8988T (cell line): ENCODE measurements at regions not wholly inside any gene's neighbourhood (a gene's known extent, or its start where the extent isn't known, plus 50 kb on each side); places are given as distances from the start of the nearest gene placed in this dataset.

ENCODE experiments used
- DNase-seq: peaks from one replicate; pipeline ENCODE4 v3.0.0; 2011

GRCh38 chr9:20291201-20291600 is 331.1 kb downstream of the MLLT3 start:
- no peak for DNase-seq

GRCh38 chr9:20290257-20290656 is 332.0 kb downstream of the MLLT3 start:
- DNase-seq = no peak

- DNase-seq = no peak
Observed at GRCh38 chr9:20289423-20290010, 332.8 kb downstream of the MLLT3 start.

GRCh38 chr9:20286969-20287368 is 335.3 kb downstream of the MLLT3 start:
- DNase-seq = no peak

- no peak for DNase-seq
Observed at GRCh38 chr9:20286154-20286700, 336.1 kb downstream of the MLLT3 start.

GRCh38 chr9:20284601-20285289 is 337.6 kb downstream of the MLLT3 start:
- no peak for DNase-seq

- no peak for DNase-seq
Observed at GRCh38 chr9:20280330-20280729, 342.0 kb downstream of the MLLT3 start.

- DNase-seq = no peak
Observed at GRCh38 chr9:20276762-20277161, 345.5 kb downstream of the MLLT3 start.

- DNase-seq = no peak
Observed at GRCh38 chr9:20271723-20272122, 350.6 kb downstream of the MLLT3 start.

GRCh38 chr9:20271096-20271495 is 351.2 kb downstream of the MLLT3 start:
- no peak for DNase-seq

GRCh38 chr9:20270161-20270560 is 352.1 kb downstream of the MLLT3 start:
- no peak for DNase-seq

- DNase-seq = no peak
Observed at GRCh38 chr9:20269620-20270019, 352.7 kb downstream of the MLLT3 start.

- no peak for DNase-seq
Observed at GRCh38 chr9:20264896-20265295, 357.4 kb downstream of the MLLT3 start.

- DNase-seq = no peak
Observed at GRCh38 chr9:20262611-20263010, 359.7 kb downstream of the MLLT3 start.

- no peak for DNase-seq
Observed at GRCh38 chr9:20256284-20256948, 365.9 kb downstream of the MLLT3 start.

- DNase-seq = no peak
Observed at GRCh38 chr9:20255052-20255451, 367.2 kb downstream of the MLLT3 start.

- DNase-seq = no peak
Observed at GRCh38 chr9:20253635-20254034, 368.7 kb downstream of the MLLT3 start.

- DNase-seq = no peak
Observed at GRCh38 chr9:20252778-20253177, 369.5 kb downstream of the MLLT3 start.

GRCh38 chr9:20250791-20251190 is 371.5 kb downstream of the MLLT3 start:
- DNase-seq = no peak

- no peak for DNase-seq
Observed at GRCh38 chr9:20244271-20244670, 378.0 kb downstream of the MLLT3 start.

- no peak for DNase-seq
Observed at GRCh38 chr9:20243841-20244240, 378.5 kb downstream of the MLLT3 start.

- no peak for DNase-seq
Observed at GRCh38 chr9:20242510-20243189, 379.6 kb downstream of the MLLT3 start.

- DNase-seq = no peak
Observed at GRCh38 chr9:20240498-20240897, 381.8 kb downstream of the MLLT3 start.

GRCh38 chr9:20238921-20239320 is 383.4 kb downstream of the MLLT3 start:
- no peak for DNase-seq
